K562 (cell line): ENCODE measurements at regions not wholly inside any gene's neighbourhood (a gene's known extent, or its start where the extent isn't known, plus 50 kb on each side); places are given as distances from the start of the nearest gene placed in this dataset.

Experiments
- ATAC-seq: fragments of 200-7000 bp; cut with Tn5 transposase; 3 replicates; pipeline ENCODE4 v1.9.1; 2020; ENCODE audit warnings: moderate library complexity
- BruUV-seq: library from RNA; stranded (reverse); fragments of 400-500 nt; replicated peaks from 2 replicates; lab custom pipeline; 2021; lab: Mats Ljungman, UMichigan
- CTCF ChIA-PET: fragments of 300-600 bp; formaldehyde crosslinking; extraction: SDS; loops from one replicate; lab custom pipeline; 2021; ENCODE audit warnings: low intra/inter-chr PET ratio; lab: Yijun Ruan, JAX
- POLR2A ChIA-PET: fragments of 300-600, 350-650 bp; sonication (Branson Sonifier 250); formaldehyde crosslinking; extraction: SDS; loops from one replicate; lab custom pipeline; 2021; ENCODE audit warnings: antibody characterized with exemption, inconsistent platforms; lab: Yijun Ruan, JAX
- DNase-seq, 4 experiments: peaks; one replicate each; pipeline versions ENCODE4 v3.0.0 to v3.0.0-alpha.2; 2011 to 2018; ENCODE audit warnings: low spot score in 3 of 4, mixed read lengths in 3 of 4; ENCODE audit errors: extremely low read depth in 1 of 4
- FAIRE-seq: peaks from 2 replicates; lab custom pipeline; 2011; peaks lifted over from hg19 to GRCh38; lab: Jason Lieb, UNC
- H2AFZ ChIP-seq: 2 replicates; pipeline ENCODE4 v1.6.0; 2011; ENCODE audit warnings: low read depth, low read length, control low read depth, inconsistent platforms
- H3K27ac ChIP-seq: fragments of 200-600 bp; 3 replicates; pipeline ENCODE4 v1.8.0; 2011; ENCODE audit warnings: low read depth, mild to moderate bottlenecking, control low read depth, inconsistent platforms, low read length, moderate library complexity, mixed read lengths; ENCODE audit errors: extremely low read depth
- H3K27me3 ChIP-seq, 2 experiments: fragments of 300-600 bp in 1 of 2; 2 replicates in 1 of 2; 3 replicates in 1 of 2; pipeline versions ENCODE4 v1.6.0 to v1.8.0; 2011; ENCODE audit warnings: inconsistent platforms in 2 of 2, low read length in 2 of 2, mild to moderate bottlenecking in 1 of 2, mixed read lengths in 1 of 2, moderate library complexity in 1 of 2; ENCODE audit not compliant: control insufficient read depth in 2 of 2, insufficient read depth in 2 of 2
- H3K36me3 ChIP-seq: fragments of 300-600 bp; 3 replicates; pipeline ENCODE4 v1.8.0; 2011; ENCODE audit warnings: mild to moderate bottlenecking, low read length, inconsistent platforms; ENCODE audit not compliant: control insufficient read depth, insufficient read depth
- H3K4me1 ChIP-seq, 2 experiments: fragments of 200-600 bp in 1 of 2; replicated peaks in 1 of 2; 2 replicates in 1 of 2; 3 replicates in 1 of 2; pipeline versions ENCODE4 v1.5.1 to v1.8.0; 2011; ENCODE audit warnings: inconsistent platforms in 2 of 2, low read length in 2 of 2, mild to moderate bottlenecking in 1 of 2, mixed read lengths in 1 of 2, moderate library complexity in 1 of 2; ENCODE audit not compliant: control insufficient read depth in 2 of 2, insufficient read depth in 2 of 2
- H3K4me2 ChIP-seq: 2 replicates; pipeline ENCODE4 v1.6.1; 2011; ENCODE audit warnings: low read length, control low read depth, inconsistent platforms, mixed read lengths; ENCODE audit not compliant: insufficient read depth
- H3K4me3 ChIP-seq: fragments of 200-600 bp; sonication (generic), shearing (Covaris generic); 2 replicates; pipeline ENCODE4 v1.5.1; 2016; ENCODE audit warnings: control low read depth, inconsistent platforms
- H3K79me2 ChIP-seq: fragments of 200-600 bp; 3 replicates; pipeline ENCODE4 v1.8.0; 2011; ENCODE audit warnings: low read length, inconsistent platforms; ENCODE audit not compliant: control insufficient read depth, insufficient read depth
- H3K9ac ChIP-seq, 2 experiments: 2 replicates each; pipeline versions ENCODE4 v1.6.0 to v1.6.1; 2011; ENCODE audit warnings: low read depth in 2 of 2, low read length in 2 of 2, control low read depth in 1 of 2, inconsistent platforms in 1 of 2, mild to moderate bottlenecking in 1 of 2, mixed read lengths in 1 of 2; ENCODE audit not compliant: insufficient read depth in 1 of 2
- H3K9me1 ChIP-seq: one replicate; pipeline ENCODE4 v1.6.0; 2011; ENCODE audit warnings: inconsistent platforms, mild to moderate bottlenecking, low read length, moderate library complexity; ENCODE audit not compliant: control insufficient read depth, insufficient read depth
- H3K9me3 ChIP-seq: replicated peaks from 2 replicates; pipeline ENCODE4 v1.5.1; 2011; ENCODE audit warnings: low read depth, low read length, inconsistent platforms; ENCODE audit not compliant: control insufficient read depth, insufficient read depth
- H4K20me1 ChIP-seq: replicated peaks from 2 replicates; pipeline ENCODE4 v1.6.1; 2011; ENCODE audit warnings: low read length, inconsistent platforms, mixed read lengths; ENCODE audit not compliant: control insufficient read depth, insufficient read depth
- BHLHE40 ChIP-seq: IDR thresholded peaks from 2 replicates; pipeline ENCODE4 v1.6.1; 2011; ENCODE audit warnings: low read length, improper control_type of control experiment
- HNRNPL ChIP-seq: fragments of 200-400 bp; formaldehyde crosslinking; IDR thresholded peaks from 2 replicates; pipeline ENCODE4 v1.6.1; 2017; ENCODE audit warnings: low read depth, mild to moderate bottlenecking, low read length
- RB1 ChIP-seq: fragments of 450-650 bp; IDR thresholded peaks from 2 replicates; pipeline ENCODE4 v1.6.1; 2017; ENCODE audit warnings: low read depth, mild to moderate bottlenecking
- U2AF2 ChIP-seq: fragments of 200-400 bp; formaldehyde crosslinking; optimal IDR thresholded peaks from 2 replicates; pipeline ENCODE3; 2017; ENCODE audit warnings: low read depth, mild to moderate bottlenecking, low read length
- ZNF124 ChIP-seq: sonication (generic); formaldehyde crosslinking; IDR thresholded peaks from 2 replicates; pipeline ENCODE4 v1.8.1; 2022; ENCODE audit warnings: missing genetic modification reagents
- WGBS: fragments of 100-300 bp; shearing (Covaris generic); methylation state at CpG from one replicate; pipeline ENCODE4 v1.1.6; 2016; ENCODE audit warnings: low coverage, mixed read lengths; ENCODE audit not compliant: insufficient coverage; ENCODE audit errors: missing lambda C conversion rate; 5-methylcytosine and 5-hydroxymethylcytosine counted together
- in situ Hi-C: fragments of 300-500 bp; cut with MboI; formaldehyde crosslinking; loops from 4 replicates; pipeline ENCODE4 v1.15.0; 2018; ENCODE audit warnings: inconsistent platforms, mixed read lengths
- intact Hi-C: fragments of 100-400 bp; cut with micrococcal nuclease; formaldehyde crosslinking; loops from 2 replicates; pipeline ENCODE4 v1.14.2; 2022
- TF ChIP-seq, protein P1 (sequence below): sonication (generic); formaldehyde crosslinking; IDR thresholded peaks from 2 replicates; pipeline ENCODE4 v1.8.1; 2023; ENCODE audit warnings: mild to moderate bottlenecking, missing genetic modification reagents

DNA sequence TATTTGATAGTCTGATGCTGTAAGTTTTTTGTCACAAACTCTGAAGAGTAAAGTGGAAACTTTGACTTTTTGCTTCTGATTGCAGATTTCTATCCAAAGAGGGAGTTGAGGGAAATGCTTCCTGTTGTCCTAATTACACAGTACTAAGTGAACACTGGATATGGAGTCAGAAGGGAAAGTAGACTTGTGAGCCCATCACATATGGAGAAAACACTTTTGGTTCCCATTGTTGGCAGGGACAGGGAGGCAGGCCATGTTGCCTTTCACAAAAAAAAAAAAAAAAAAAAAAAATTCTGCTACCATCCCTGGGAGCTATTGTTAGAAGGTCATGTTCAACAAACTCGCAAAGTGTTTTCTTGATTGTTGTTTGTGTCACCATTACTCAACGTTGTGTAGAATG lies 144.3 kb downstream of the RPIA start:
- H3K4me1 ChIP-seq, result no peaks in the 10 kb centered on the region
- FAIRE-seq (no peak), DNase-seq (no peak), ATAC-seq (no peak)
- no peak overlapping the region for H3K9ac ChIP-seq
- intact Hi-C loops, result no loop called here
- POLR2A ChIA-PET, result no interaction called here
- no TSS peak for BruUV-seq
- no peaks in the 10 kb centered on the region for H3K36me3 ChIP-seq
- H3K27ac ChIP-seq, result no peak overlapping the region
- H3K4me3 ChIP-seq, result no peak overlapping the region
- TF ChIP-seq BHLHE40, result no peak
- TF ChIP-seq HNRNPL, result no peak
- no peak for TF ChIP-seq ZNF124 (CRISPR knock-in tag)
- H3K9me1 ChIP-seq, result no peaks in the 10 kb centered on the region
- H3K4me2 ChIP-seq, result no peak overlapping the region
- in situ Hi-C loops, result no loop called here
- H3K79me2 ChIP-seq, result no peaks in the 10 kb centered on the region
- H2AFZ ChIP-seq, result no peak overlapping the region
- H4K20me1 ChIP-seq, result no peaks in the 10 kb centered on the region
- no peaks in the 10 kb centered on the region for H3K9me3 ChIP-seq
- WGBS, result 0% methylated on average over 2 of the region's 2 CpGs
- peaks cover 0 to 6% of the 10 kb centered on the region in 2 experiments; a peak in 2 of 5 replicates for H3K27me3 ChIP-seq
- CTCF ChIA-PET, result no interaction called here

DNA sequence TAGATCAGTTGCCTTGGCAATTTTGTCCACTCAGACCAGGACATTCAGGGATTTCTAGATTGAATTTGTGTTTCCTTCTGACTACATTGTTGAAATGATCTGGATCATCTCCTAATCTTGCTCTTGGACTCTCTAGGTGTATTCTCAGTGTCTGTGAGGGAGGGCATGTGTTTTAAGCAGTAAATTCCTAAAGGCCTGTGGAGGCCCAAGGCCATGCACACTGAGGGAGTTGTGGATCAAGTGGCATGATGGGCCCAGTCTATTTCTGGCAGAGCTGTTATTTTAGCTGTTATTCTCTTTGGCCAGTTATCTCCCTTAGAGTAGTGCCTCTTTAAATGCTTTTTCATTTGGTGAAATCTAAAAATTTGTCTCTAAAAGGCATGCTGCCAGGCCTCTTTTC lies 144.9 kb downstream of the RPIA start:
- Histone ChIP-seq H2AFZ (no peak overlapping the region), H4K20me1 (no peaks in the 10 kb centered on the region), H3K27me3 (peaks cover 0 to 6% of the 10 kb centered on the region in 2 experiments; a peak in 1 of 5 replicates), H3K36me3 (no peaks in the 10 kb centered on the region), H3K9me1 (no peaks in the 10 kb centered on the region), H3K4me2 (no peak overlapping the region), H3K4me3 (no peak overlapping the region), H3K79me2 (no peaks in the 10 kb centered on the region), H3K9me3 (no peaks in the 10 kb centered on the region), H3K27ac (no peak overlapping the region), H3K4me1 (no peaks in the 10 kb centered on the region), H3K9ac (no peak overlapping the region)
- no TSS peak for BruUV-seq
- TF ChIP-seq, protein P1, sequence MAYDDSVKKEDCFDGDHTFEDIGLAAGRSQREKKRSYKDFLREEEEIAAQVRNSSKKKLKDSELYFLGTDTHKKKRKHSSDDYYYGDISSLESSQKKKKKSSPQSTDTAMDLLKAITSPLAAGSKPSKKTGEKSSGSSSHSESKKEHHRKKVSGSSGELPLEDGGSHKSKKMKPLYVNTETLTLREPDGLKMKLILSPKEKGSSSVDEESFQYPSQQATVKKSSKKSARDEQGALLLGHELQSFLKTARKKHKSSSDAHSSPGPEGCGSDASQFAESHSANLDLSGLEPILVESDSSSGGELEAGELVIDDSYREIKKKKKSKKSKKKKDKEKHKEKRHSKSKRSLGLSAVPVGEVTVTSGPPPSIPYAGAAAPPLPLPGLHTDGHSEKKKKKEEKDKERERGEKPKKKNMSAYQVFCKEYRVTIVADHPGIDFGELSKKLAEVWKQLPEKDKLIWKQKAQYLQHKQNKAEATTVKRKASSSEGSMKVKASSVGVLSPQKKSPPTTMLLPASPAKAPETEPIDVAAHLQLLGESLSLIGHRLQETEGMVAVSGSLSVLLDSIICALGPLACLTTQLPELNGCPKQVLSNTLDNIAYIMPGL (CRISPR knock-in tag), result no peak
- TF ChIP-seq U2AF2 (no peak), RB1 (no peak)
- in situ Hi-C loops (no loop called here), intact Hi-C loops (no loop called here)
- no peak for DNase-seq
- no peak for ATAC-seq
- FAIRE-seq, result no peak
- CTCF ChIA-PET, result no interaction called here
- POLR2A ChIA-PET, result no interaction called here
